Subcutaneous abdominal adipose tissue (tissue), 5 donors: ENCODE measurements at regions not wholly inside any gene's neighbourhood (a gene's known extent, or its start where the extent isn't known, plus 50 kb on each side); places are given as distances from the start of the nearest gene placed in this dataset.
"Not testable (repeated sequence)": the region's sequence is repeated elsewhere in the genome, so short reads cannot be mapped to it uniquely, and the experiment has no call there.

Source experiments
- H3K27ac ChIP-seq: one replicate; pipeline ENCODE4 v1.7.0; 2013; ENCODE audit warnings: low read depth, mild to moderate bottlenecking, inconsistent platforms, low read length, moderate library complexity
- H3K27me3 ChIP-seq, 5 donors: one replicate each; pipeline ENCODE4 v1.7.0; 2013; ENCODE audit warnings: low read length in 5 of 5, inconsistent platforms in 1 of 5; ENCODE audit not compliant: control insufficient read depth in 5 of 5, insufficient read depth in 4 of 5
- H3K36me3 ChIP-seq, 5 donors: one replicate each; pipeline ENCODE4 v1.7.0; 2013; ENCODE audit warnings: low read length in 5 of 5; ENCODE audit not compliant: control insufficient read depth in 5 of 5, insufficient read depth in 5 of 5
- H3K4me1 ChIP-seq, 5 donors: one replicate each; pipeline ENCODE4 v1.7.0; 2013; ENCODE audit warnings: low read length in 5 of 5, mild to moderate bottlenecking in 3 of 5, moderate library complexity in 1 of 5; ENCODE audit not compliant: control insufficient read depth in 5 of 5, insufficient read depth in 5 of 5
- H3K4me3 ChIP-seq, 5 donors: one replicate each; pipeline ENCODE4 v1.7.0; 2013; ENCODE audit warnings: low read length in 5 of 5, low read depth in 1 of 5
- H3K9ac ChIP-seq, 5 donors: one replicate each; pipeline ENCODE4 v1.7.0; 2013; ENCODE audit warnings: low read length in 5 of 5, mild to moderate bottlenecking in 4 of 5, moderate library complexity in 3 of 5
- H3K9me3 ChIP-seq, 5 donors: one replicate each; pipeline ENCODE4 v1.7.0; 2013; ENCODE audit warnings: low read length in 5 of 5; ENCODE audit not compliant: control insufficient read depth in 5 of 5
- donor health status: healthy.
- donor health status: healthy.
- donor health status: healthy.
- donor health status: healthy.
- donor health status: healthy.

DNA sequence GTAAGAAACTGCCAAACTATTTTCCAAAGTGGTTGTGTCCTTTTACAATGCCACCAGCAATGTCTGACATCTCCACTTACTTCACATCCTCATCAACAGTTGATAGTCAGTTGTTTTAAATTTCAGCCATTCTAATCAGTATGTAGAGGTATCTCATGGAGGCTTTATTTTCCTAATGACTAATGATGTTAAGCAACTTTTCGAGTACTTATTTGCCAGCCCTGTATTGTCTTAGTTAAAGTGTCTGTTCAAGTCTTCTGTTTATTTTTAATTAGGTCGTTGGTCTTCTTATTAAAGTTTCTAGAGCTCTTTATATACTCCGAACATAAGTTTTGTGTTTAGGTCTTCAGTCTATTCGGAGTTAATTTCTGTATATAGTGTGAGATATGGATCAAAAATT is 54.9 kb upstream of the NBPF12 start:
- H3K27ac ChIP-seq, H3K9ac ChIP-seq, H3K27me3 ChIP-seq, H3K36me3 ChIP-seq, H3K4me3 ChIP-seq, H3K4me1 ChIP-seq, H3K9me3 ChIP-seq: not testable (repeated sequence)

DNA sequence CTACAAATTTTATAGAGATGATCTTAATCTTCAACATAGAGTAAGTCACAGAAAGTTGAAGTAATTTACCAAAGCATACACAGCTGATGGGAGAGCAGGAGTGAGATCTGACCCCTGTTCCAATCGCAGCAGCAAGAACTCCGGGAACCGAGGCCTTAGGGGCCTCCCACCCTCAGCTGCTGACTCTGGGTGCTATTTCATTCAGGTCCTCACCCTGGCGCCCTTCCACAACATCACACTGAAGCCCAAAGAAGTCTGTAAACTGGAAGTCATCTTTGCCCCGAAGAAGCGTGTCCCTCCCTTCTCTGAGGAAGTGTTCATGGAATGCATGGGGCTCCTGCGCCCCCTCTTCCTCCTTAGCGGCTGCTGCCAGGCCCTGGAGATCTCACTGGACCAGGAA is 57.0 kb upstream of the NBPF12 start:
- H3K27ac ChIP-seq, H3K9ac ChIP-seq, H3K36me3 ChIP-seq, H3K4me1 ChIP-seq, H3K4me3 ChIP-seq, H3K9me3 ChIP-seq, H3K27me3 ChIP-seq: not testable (repeated sequence)

DNA sequence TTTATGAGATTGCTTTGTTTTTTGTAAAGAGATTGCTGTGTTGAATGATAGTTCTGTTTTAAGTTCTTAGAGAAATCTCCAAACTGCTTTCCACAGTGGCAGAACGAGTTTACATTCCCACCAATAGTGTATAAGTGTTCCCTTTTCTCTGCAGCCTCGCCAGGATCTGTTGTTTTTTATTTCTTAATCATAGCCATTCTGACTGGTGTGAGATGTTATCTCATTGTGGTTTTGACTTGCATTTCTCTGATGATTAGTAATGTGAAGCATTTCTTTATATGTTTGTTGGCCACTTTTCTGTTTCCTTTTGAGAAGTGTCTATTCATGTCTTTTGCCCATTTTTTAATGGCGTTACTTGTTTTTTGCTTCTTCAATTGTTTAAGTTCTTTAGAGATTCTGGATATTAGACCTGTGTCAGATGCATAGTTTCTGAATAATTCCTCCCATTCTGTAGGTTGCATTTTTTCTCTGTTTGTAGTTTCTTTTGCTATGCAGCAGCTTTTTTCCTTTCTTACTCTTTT is 74.3 kb upstream of the NBPF12 start:
- not testable (repeated sequence) for H3K4me1 ChIP-seq, H3K9me3 ChIP-seq, H3K27me3 ChIP-seq, H3K27ac ChIP-seq, H3K4me3 ChIP-seq, H3K36me3 ChIP-seq, H3K9ac ChIP-seq

DNA sequence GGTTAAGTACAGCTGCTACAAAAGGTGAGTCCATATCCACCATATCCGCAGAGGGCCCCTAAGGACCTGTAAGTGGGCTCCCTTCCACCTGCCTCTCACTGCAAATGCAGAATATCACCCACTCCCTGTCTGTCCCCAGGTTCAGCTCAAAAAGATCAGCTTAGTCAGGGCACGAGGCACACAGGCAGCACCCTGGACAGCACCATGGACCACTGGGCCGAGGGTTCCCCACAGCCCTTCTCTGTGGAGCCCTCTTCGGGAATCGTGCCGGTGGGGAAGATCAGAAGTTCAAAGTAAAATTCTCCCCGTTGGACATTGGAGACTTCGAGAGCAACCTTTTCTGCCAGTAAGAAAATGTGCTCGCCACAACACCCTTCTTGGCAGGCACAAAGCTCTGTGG is 85.0 kb upstream of the NBPF12 start:
- H3K27me3 ChIP-seq, H3K9me3 ChIP-seq, H3K4me3 ChIP-seq, H3K4me1 ChIP-seq, H3K9ac ChIP-seq, H3K36me3 ChIP-seq, H3K27ac ChIP-seq: not testable (repeated sequence)

DNA sequence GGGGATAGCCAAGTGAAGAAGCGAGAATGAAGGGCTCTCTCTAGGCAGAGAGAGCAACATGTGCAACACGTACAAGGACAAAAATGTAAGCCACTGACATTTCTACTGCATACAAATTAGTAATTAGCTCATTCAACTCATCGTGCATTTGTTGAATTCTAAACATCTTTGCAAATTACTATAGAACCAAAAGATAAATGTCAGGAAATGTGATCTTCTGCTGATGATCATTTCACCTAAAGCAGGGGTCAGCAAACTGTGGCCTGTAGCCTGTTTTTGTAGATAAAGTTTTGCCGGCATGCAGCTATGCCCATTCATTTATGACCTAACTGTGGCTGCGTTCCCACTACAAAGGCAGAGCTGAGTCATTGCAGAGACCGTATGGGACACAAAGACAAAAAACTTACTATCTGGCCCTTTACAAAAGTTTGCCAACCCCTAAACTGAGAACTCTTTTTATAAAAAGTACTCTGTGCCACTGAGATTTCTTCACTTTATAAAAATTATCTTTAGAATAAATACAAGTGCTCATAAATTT is 87.7 kb upstream of the NBPF12 start:
- H3K4me1 ChIP-seq, H3K9me3 ChIP-seq, H3K36me3 ChIP-seq, H3K27me3 ChIP-seq, H3K4me3 ChIP-seq, H3K9ac ChIP-seq, H3K27ac ChIP-seq: not testable (repeated sequence)

DNA sequence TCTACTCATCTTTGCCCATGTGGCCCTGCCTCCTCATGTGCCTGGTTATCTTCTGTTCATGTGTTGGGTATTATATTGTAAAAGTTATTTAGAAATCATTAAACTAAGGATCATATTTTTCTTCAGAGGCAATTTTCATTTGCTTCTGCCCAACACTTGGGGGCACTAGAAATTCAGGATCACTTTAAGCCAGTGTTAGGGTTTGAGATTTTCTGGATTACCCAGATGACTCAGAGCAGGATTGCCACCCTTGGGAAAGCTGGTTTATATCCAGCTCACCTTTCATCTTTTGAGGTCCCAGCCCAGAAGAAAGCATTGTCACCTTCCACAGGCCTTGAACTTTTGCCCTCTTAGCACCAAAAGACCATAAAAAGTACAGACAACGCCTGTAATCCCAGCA is 99.4 kb upstream of the NBPF12 start:
- H3K36me3 ChIP-seq, H3K9ac ChIP-seq, H3K9me3 ChIP-seq: not testable (repeated sequence)

DNA sequence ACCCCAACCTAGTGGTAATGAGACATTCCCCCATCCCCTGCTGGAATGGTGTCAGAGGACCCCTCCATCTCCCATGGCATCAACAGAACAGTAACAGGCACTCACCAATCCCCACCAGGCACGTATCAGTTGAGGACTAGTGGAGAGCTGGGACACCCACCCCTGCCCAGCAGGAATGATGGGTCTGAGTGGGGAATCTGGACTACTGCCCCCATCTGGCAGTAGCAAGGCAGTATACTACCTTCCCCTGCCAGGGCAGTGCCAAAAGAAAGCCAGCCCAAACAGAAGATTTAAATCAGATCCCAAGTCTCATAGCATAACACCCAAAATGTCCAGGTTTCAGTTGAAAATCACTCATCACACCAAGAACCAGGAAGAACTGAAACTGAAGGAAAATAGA is 111.2 kb upstream of the NBPF12 start:
- not testable (repeated sequence) for H3K9me3 ChIP-seq, H3K27me3 ChIP-seq, H3K27ac ChIP-seq, H3K4me1 ChIP-seq, H3K4me3 ChIP-seq, H3K9ac ChIP-seq, H3K36me3 ChIP-seq

More for the DNA sequence above, 99.4 kb upstream of the NBPF12 start:
- not testable (repeated sequence) for H3K4me3 ChIP-seq, H3K4me1 ChIP-seq, H3K27me3 ChIP-seq, H3K27ac ChIP-seq

DNA sequence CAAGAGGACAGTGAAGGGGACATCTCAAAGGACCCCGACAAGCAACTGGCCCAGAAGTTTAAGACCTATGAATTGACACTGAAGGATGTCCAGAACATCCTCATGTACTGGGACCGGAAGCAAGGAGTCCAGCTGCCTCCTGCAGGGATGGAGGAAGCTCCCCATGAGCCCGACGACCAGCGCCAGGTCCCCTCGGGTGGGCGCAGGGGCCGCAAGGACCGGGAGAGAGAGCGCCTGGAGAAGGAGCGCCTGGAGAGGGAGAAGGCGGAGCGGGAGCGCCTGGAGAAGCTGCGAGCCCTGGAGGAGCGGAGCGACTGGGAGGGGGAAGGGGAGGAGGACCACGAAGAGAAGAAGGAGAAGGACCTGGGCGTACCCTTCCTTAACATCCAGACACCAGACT is 143.9 kb upstream of the NBPF12 start:
- not testable (repeated sequence) for H3K27ac ChIP-seq, H3K27me3 ChIP-seq, H3K36me3 ChIP-seq, H3K9me3 ChIP-seq, H3K4me1 ChIP-seq, H3K4me3 ChIP-seq, H3K9ac ChIP-seq

DNA sequence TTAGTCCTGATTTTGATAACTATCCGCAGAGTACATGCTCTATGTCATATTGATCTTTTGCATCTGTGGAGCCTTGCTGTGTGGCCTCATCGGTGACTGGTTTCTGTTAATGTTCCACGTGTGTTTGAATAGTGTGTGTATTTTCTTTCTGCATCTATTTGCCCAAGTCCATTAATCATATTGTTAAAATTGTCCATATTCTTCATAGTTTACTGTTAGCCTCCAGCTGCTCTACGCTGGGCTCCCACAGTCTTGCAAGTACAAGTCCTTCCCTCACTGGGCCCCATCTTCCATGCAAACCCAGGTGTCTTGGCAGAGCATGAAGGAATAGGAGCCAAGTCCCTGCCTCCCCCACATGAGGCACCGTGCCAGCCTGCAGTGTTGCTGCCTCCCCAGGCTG is 145.4 kb upstream of the NBPF12 start:
- not testable (repeated sequence) for H3K9me3 ChIP-seq, H3K27ac ChIP-seq, H3K4me3 ChIP-seq, H3K9ac ChIP-seq, H3K36me3 ChIP-seq, H3K27me3 ChIP-seq, H3K4me1 ChIP-seq

DNA sequence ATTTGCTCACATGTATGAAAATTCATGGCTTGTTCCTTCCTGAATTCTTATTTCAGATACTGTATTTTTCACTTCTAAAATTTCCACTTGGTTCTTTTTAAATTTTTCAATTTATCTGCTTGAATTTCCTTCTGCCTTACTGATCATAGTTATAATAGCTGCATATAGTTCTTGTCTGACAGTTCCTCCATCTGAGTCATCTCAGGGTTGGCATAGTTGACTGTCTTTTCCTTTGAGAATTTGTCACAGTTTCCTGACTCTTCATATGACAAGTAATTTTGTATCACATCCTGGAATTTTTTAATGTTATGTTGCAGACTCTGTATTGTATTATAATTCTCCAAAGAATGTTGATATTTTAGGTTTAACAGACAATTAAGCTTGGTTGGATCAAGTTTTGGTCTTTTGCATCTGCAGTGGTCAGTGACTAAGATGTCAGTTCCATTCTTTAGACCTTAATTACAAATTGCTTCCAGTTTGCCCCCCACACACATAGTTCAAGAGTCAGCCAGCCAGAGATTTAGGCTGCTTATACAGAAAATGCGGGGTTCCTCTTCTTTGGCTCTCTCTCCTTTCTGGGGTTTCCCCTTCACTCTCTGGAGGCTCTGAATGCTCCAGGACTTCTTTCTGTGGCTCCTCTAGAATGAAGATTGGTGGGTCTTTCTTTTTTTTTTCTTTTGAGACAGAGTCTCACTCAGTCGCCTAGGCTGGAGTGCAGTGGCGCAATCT is 153.7 kb upstream of the NBPF12 start:
- not testable (repeated sequence) for H3K36me3 ChIP-seq, H3K9ac ChIP-seq, H3K27me3 ChIP-seq, H3K27ac ChIP-seq, H3K4me1 ChIP-seq, H3K9me3 ChIP-seq, H3K4me3 ChIP-seq

DNA sequence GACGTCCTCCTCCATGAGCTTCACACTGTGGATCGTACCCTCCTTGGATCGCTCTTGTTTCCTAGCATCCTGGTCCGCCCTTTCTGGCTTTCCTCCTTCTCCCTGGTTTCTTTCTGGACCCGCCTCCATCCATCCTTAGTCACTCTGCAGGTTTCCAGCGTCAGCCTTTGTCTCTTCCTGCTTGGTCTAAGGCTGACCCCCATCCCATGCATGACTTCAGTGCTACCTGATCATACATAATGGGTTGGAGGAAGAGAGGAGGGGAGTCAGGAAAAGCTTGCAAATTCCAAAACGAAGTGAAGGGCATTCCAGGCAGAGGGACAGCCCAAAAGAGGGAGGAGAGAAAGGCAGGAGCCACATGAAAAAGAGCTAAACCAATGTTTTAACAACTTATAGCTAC is 156.9 kb upstream of the NBPF12 start:
- not testable (repeated sequence) for H3K4me1 ChIP-seq, H3K27me3 ChIP-seq, H3K27ac ChIP-seq, H3K9ac ChIP-seq, H3K9me3 ChIP-seq, H3K36me3 ChIP-seq, H3K4me3 ChIP-seq
